HG02798 (cell line): ENCODE measurements at regions not wholly inside any gene's neighbourhood (a gene's known extent, or its start where the extent isn't known, plus 50 kb on each side); places are given as distances from the start of the nearest gene placed in this dataset.

Experiments used
- ATAC-seq: cut with Tn5 transposase; IDR thresholded peaks from one replicate; pipeline ENCODE4 v1.9.1; 2021; ENCODE audit warnings: mild to moderate bottlenecking; ENCODE audit not compliant: unreplicated experiment, poor library complexity

- no peak for ATAC-seq
Measured at GRCh38 chrX:30156880-30157560, 58.3 kb upstream of the MAGEB2 start.

- no peak for ATAC-seq
Measured at GRCh38 chrX:30161043-30161442, 54.3 kb upstream of the MAGEB2 start.
